HG02852 (cell line): ENCODE measurements at regions not wholly inside any gene's neighbourhood (a gene's known extent, or its start where the extent isn't known, plus 50 kb on each side); places are given as distances from the start of the nearest gene placed in this dataset.

Experiments
- ATAC-seq: cut with Tn5 transposase; IDR thresholded peaks from one replicate; pipeline ENCODE4 v1.9.1; 2021; ENCODE audit warnings: mild to moderate bottlenecking, moderate library complexity; ENCODE audit not compliant: unreplicated experiment

DNA sequence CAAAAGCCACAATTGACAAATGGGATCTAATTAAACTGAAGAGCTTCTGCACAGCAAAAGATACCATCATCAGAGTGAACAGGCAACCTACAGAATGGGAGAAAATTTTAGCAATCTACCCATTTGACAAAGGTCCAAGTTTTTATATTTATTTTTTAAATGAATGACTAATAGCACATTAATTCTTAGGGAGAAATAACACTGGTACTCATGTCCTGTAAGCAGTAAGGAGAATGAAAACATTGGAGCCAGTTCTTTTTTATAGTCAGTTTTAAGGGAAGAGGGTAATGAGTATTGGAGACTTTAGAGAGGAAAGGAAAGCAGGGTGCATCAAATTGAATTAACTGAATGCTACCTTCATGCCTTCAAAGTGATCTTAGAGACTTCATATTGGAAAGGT is 404.7 kb upstream of the TGFBR2 start:
- no peak for ATAC-seq

DNA sequence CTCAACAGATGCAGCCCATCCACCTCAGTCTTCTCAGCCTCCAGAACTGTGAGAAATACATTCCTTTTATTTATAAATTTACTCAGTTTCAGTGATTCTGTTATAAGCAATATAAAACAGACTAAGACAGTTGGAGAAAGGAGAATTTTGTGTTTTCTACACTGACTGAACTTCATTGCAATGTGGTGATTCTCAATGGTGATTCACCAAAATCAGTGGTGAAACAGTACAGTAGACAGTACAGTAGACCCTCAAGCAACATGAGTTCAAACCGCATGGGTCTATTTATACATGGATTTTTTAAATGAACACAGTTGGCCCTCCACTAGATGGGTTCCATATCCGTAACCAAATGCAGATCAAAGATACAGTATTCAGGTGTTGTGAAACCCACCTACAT is 403.1 kb upstream of the TGFBR2 start:
- no peak for ATAC-seq

DNA sequence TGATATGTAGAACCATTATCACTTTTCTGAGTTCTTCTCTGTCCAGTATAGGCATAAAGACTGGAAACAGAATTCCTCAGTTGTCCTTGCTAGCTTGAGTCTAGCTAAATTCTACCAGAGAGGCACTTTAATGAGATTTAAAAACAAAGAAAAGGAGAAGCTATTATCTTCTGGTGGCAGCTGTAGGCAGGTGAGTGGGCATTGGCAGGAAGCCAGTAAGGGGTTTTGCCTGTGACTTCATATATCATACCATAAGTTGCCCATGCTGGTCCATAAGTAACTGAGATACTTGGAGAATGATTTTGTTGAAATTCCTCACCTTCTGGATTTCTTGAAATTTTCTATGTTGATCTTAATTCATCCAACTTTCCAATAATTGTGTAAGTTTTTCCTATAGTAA is 402.3 kb upstream of the TGFBR2 start:
- no peak for ATAC-seq

DNA sequence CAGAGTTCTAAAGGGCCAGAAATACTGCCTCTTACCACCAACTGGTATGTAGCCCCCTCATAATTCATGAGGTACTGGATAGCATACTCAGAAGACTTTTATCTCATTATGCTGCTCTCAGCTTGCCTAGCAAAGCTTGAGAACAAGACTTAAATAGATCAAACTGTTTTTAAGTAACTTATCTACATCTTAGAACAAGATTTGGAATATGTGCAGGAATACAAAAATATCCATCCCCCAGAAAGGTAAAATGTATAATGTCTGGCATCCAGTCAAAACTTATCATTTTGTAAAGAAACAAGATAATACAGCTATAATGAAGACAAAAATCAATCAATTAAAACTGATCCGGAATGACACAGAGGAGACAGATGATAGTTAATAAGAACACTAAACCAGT is 400.4 kb upstream of the TGFBR2 start:
- ATAC-seq = no peak

DNA sequence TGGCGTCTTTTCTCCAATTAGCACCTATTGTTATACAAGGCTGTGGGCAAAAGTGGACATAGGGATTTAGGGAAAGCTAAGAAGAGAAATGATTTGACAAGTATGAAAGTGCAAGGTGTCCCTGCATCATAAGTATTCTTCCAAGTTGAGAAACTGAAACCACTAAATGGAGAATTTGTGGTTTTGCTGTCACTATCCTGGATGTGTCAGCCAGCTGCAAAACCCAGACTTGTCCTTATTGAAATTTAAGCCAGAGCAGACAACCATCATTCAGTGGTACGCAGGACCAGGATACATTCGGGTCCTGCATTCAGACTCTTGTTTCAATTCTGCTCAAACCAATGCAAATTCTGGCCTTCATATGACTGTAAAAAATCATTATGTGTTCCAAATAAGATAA is 384.8 kb upstream of the TGFBR2 start:
- no peak for ATAC-seq

DNA sequence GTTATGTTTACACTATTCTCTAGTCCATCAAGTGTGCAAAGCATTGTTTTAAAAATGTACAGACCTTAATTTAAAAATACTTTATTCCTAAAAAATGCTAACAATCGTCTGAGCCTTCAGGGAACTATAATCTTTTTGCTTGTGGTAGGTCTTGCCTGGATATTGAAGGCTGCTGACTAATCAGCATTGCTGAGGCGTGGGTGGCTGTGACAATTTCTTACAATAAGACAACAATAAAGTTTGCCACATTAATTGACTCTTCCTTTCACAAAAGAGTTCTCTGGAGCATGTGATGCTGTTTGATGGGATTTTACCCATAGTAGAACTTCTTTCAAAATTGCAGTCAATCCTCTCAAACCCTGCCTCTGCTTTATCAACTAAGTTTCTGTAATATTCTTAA is 384.0 kb upstream of the TGFBR2 start:
- ATAC-seq = no peak

DNA sequence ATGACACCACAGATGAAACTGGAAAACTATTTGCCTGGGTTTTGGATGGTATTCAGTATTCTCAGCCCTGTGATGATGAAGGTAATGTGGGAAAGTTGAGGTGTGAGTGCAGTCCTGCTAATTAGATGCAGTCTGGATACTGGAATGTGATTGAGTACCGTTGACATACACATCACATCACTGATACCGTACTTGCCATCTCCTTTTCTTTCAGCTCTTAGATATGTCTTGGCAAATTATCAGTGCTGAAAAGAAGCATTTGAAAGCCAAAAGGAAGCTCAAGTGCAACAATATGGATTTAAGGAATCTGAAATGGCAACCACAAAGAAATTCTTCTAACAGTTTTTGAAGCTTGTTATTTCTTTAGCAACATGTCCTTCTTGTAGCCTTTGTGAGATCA is 381.4 kb upstream of the TGFBR2 start:
- ATAC-seq = no peak

DNA sequence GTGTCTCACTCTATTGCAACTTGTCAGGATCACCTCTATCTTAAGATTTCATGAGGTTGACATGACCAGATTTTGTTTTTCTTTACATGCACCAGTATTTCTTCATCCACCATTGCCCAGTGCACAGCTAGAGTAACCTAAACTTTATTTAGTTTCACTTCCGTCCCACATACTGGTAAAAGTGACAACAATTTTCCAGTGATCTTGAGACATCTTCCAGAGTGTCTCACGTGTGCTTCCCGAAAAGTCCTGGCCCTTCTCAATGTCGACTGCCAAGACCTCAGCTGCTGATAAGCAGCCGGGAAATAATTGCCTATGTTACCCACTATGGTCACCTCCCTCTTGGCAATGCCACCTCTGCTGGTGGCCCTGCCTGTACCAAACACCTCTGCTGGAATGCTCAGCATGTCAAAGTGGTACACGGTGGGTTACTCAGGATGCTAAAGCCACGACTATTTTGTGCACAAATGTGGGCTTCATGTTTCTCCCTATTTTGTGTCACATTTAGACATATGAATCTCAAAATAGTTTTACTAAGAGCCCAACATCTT is 379.7 kb upstream of the TGFBR2 start:
- ATAC-seq = no peak

DNA sequence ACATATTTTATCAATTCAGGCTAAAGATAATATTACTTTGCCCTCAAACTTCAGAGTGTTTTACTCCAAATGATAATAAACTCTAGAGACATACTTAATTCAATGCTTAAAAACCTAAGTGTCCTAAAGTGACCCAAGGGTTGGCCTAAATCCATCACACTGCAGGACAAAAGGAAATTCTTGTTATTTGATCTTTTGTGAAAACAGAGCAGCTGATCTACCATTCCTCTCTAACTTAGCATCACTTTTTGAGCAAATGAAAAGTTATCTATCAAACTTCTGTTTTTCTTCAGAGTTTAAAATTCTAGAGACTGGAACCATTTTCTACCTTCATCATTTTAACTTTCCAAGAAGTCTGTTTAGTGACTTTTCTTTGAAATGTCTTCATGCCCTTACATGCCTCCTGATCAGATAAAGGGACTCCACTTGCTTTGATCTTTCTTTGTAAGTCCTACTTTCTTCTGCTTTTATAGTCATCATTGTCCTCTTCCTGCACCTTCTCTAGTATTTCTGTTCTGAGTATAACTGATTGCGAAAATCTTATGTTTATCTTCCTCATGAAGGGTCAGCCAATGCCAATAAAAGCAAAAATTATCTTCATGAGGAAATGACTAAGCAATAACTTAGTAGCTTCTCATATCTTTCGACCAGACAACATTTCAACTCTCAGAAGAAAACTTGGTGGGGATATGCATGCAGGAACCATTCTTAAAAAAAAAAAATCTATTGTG is 378.7 kb upstream of the TGFBR2 start:
- no peak for ATAC-seq

DNA sequence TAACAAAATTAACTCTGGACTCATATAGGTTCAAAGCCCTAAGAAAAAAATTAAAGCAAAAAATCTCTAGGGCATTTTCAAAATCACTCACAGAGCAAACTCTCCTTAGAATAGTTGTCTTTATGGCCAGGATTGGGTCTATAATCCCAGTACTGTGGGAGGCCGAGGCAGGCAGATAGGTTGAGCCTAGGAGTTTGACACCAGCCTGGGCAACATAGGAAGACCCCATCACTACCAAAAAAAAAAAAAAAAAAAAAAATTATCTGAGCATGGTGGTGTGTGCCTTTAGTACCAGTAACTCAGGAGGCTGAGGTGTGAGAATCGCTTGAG is 378.1 kb upstream of the TGFBR2 start:
- ATAC-seq = no peak

DNA sequence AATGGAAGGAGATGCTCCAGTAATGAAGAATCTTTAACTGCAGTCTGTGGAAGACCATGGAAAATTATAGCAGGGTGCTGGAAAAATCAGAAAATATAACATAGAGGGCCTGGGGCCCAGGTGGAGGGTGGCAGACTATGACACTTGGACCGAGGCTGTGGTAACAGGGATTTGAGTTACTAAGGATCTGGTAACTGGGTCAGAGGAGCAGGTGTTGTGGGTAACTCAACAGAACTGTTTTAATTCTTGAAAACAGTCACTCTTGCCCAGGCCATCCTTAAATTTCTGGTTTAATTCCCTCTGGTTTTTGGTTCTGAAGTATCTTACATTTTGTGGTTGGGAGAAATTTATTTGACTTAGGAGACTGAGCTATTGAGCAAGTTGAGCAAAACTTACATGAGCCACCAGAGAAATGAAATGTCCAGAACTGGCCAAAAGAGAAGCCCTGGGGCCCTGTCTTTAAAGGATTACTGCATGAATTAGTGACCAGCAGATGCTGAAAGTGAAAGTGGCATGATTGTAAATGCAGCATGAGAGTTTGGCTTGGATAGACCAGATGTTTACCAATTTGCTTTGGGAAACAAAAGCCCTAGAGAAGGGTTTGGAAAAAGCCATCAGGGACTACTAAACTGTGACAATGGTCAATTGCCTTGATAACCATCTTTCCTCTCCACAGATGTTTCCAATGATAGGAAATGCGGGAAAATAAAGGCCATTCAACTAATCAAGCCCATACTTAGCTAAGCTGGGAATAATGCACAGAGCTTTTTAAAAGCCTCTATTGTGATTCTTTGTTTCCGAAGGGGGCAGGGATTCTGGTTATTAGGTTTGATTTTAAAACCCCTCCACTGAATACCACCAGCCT is 374.9 kb upstream of the TGFBR2 start:
- ATAC-seq = no peak

DNA sequence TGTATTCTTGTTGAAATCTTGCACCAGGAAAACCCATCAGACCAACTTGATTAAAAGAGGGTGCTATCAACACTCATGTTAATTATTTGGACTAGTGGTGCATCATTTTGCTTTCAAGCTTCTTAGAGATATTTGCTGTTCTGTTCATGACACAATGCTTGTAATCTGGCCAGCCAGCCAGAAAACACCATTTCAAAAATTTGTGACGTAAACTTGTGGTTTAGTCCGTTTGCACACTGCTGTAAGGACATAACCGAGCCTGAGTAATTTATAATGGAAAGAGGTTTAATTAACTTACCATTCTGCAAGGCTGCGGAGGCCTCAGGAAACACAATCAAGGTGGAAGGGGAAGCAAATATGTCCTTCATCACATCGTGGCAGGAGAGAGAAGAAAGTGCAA is 374.3 kb upstream of the TGFBR2 start:
- ATAC-seq = no peak

DNA sequence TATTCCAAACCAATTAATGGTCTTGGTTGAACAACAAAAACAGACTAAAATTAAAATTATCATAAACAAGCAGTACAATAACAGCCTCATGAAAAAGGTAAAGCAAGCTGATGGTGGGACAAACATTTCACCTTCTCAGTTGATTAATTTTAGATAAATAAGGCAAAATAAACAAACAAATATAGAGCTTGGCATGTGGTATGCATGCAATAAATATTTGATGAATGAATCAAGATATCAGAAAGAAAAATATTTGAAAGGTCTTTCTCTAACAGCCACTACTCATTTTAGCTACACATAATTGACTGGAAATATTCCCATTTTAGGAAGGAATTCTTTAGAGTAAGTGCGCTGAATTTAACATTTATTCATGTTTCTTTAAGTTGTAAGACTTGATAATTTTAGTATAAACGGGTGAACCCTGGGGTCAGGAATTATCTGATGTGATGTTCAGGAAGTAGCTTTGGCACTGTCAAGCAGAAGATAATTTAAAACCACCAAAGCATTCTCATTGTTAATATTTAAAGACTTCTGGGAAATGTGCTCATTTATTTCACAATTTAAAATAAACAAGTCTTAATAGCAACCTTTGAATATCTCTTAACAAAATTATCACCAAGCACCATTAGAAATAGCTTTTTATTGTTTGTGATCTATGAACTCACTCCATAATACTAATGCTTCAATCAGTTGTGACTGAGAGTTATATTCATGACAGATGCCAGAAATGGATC is 372.3 kb upstream of the TGFBR2 start:
- ATAC-seq = no peak

DNA sequence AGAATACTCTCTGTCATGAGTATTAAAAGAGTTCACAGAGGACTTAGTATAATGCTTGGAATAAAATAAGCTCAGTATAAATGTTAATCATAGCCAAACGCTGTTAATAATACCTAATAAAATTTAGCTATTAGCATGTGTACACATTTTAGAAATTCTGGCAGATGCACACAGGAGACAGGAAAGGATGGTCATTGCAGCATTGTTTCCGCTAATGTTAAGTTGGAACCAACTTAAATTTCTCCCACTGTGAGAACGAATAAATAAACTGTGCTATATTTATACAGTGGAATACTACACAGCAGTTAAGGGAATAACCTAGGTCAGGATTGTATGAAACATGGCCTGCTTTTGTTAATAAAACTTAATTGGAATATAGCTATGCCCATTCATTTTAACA is 370.4 kb upstream of the TGFBR2 start:
- no peak for ATAC-seq

DNA sequence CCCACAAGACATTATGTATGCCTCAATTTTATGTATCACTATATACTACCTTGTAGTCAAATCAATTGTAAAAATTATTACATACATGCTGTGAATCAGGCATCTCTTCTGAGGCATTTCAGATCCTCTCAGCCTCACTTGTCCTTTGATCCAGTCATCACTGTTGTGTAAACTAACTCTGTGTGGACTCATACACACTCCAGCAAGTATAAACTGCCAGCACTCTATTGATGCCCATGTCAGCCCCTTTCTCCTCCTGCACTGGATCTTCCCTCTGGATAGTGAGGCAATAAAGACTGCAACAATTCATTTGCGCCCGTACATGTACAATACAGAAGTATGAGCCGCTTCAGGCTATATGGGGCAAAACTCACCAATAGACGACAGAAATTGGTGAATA is 364.7 kb upstream of the TGFBR2 start:
- ATAC-seq = no peak

DNA sequence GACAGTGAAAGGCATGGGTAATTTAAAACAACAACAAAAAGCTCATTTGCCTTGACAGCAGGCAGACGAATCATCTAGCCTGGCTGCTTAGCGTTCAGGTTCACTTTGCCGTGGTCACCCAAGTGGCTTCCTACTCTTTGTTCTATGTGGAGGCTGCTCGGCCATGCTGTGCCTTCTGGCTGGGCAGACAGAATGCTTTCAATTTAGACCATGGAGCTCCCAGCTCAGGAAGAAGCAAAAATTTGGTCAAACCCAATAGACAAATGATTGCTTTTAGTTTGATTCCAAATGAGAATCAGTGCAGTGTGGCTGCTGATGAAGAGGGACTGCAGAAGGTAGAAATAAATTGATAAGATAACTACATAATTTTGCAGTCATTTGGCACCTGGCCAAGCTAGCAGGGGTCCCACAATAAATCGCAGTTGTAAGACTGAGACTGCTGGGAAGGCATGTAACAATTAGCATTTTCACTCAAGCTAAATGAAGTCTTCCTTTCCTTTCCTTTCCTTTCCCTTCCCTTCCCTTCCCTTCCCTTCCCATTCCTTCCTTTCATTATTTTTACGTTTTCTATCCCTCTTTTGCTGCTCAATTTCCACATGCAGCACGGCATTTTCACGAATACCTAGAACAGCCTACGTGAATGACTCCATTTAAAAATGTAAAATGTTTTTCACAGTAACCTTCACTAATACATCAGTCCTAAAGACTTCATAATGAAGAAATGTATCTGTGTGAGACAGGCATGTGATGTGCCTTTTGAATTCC is 360.4 kb upstream of the TGFBR2 start:
- no peak for ATAC-seq

DNA sequence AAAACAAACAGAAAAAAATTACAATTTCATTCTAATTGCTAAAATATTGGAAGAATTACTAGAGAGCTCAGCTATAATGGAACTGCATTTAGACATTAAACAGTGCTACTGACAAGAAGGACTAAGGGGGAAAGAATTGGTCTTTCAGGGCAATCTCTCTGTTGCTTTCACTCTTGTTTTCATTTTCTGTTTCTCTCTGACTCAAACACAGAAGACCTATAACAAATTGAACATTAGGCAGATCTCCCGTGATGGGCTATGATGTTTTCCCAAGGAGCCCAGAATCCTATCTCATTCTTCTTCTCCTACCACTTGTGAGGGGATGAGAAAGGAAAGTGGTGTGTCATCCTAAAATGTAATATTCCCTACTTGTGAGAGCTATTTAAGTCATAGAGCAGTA is 358.0 kb upstream of the TGFBR2 start:
- ATAC-seq = peak; percentile 87

DNA sequence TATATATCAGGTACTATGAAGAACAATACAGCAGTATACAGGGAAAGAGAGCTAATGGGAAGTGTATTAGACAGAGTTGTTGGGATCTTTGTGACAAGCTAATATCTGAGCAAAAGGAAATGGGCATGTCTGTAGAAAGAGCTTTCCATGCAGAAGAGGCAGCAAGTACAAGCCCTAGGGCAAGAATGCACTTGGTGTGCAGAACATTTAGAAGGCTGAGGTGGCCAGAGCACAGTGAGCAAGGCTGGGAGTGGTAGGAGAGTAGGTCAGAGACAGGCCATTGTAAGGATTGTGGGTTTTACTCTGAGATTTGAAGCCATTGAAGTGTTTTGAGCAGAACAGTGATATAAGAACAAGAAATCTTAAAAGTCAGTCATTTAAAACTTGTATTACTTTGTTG is 353.9 kb upstream of the TGFBR2 start:
- ATAC-seq = no peak

DNA sequence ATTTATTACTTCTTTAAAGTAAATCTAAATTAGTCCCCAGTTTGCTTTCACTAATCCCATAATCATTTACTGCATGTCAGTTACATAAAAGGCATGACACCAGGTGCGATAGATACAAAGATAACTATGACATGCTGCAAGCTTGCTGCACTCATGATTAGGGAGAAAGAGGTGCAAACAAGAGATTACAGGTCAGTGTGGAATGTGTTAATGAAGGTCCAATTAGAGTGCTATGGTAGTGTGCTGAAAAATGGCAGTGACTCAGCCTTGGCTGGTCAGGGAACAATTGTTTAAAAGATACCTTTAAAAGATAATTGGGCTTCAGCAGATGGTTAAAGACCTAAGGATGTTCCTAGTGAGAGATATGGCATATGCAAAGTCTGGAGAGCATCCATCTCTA is 352.6 kb upstream of the TGFBR2 start:
- no peak for ATAC-seq

DNA sequence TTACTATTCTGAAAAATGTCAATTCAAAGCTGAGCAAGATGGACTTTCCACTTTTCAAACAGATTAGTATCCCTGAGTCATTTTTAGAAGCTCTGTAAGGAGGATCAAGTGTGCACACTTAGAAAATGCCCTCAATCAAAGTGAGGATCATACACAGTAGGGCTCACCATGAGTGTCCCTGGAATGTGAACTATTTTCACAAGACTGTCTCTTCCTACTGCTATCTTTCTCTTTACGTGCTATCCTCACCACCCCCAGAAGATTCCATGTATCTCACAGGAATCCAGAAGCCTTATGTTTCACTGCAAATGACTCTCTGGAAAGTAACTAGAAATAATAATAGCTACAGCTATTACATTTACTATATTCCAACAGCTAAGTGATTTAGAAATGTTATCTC is 349.9 kb upstream of the TGFBR2 start:
- no peak for ATAC-seq
